HEK293T (cell line): ENCODE measurements at regions not wholly inside any gene's neighbourhood (a gene's known extent, or its start where the extent isn't known, plus 50 kb on each side); places are given as distances from the start of the nearest gene placed in this dataset.
"Not testable (repeated sequence)": the region's sequence is repeated elsewhere in the genome, so short reads cannot be mapped to it uniquely, and the experiment has no call there.

Experiments
- CTCF ChIA-PET: fragments of 350-600 bp; formaldehyde crosslinking; extraction: SDS; loops from one replicate; lab custom pipeline; 2021; ENCODE audit warnings: antibody characterized with exemption, inconsistent platforms; lab: Yijun Ruan, JAX
- POLR2A ChIA-PET: fragments of 350-600 bp; formaldehyde crosslinking; extraction: SDS; loops from one replicate; lab custom pipeline; 2020; ENCODE audit warnings: antibody characterized with exemption, inconsistent platforms; lab: Yijun Ruan, JAX
- DNase-seq: peaks from one replicate; pipeline ENCODE4 v3.0.0; 2012; ENCODE audit warnings: mixed read lengths; ENCODE audit errors: extremely low spot score
- ARNT ChIP-seq: fragments of 450-650 bp; IDR thresholded peaks from 2 replicates; pipeline ENCODE4 v1.6.1; 2017; ENCODE audit warnings: mild to moderate bottlenecking
- BHLHE40 ChIP-seq: fragments of 450-650 bp; IDR thresholded peaks from 2 replicates; pipeline ENCODE4 v1.6.1; 2016; ENCODE audit warnings: mild to moderate bottlenecking, moderate library complexity, borderline replicate concordance
- CTBP1 ChIP-seq: fragments of 450-650 bp; IDR thresholded peaks from 2 replicates; pipeline ENCODE4 v1.6.1; 2016; ENCODE audit warnings: borderline replicate concordance
- ELF4 ChIP-seq: fragments of 450-650 bp; IDR thresholded peaks from 2 replicates; pipeline ENCODE4 v1.6.1; 2017; ENCODE audit warnings: antibody characterized with exemption
- FOXA1 ChIP-seq: fragments of 450-650 bp; IDR thresholded peaks from 2 replicates; pipeline ENCODE4 v1.6.1; 2016; ENCODE audit warnings: mild to moderate bottlenecking
- FOXK2 ChIP-seq: fragments of 450-650 bp; IDR thresholded peaks from 2 replicates; pipeline ENCODE4 v1.6.1; 2016; ENCODE audit warnings: mild to moderate bottlenecking
- FOXM1 ChIP-seq: fragments of 450-650 bp; IDR thresholded peaks from 2 replicates; pipeline ENCODE4 v1.6.1; 2017; ENCODE audit warnings: mild to moderate bottlenecking, borderline replicate concordance
- HDGF ChIP-seq: fragments of 450-650 bp; IDR thresholded peaks from 2 replicates; pipeline ENCODE4 v1.6.1; 2017; ENCODE audit warnings: antibody characterized with exemption, borderline replicate concordance
- L3MBTL2 ChIP-seq: fragments of 450-650 bp; conservative IDR thresholded peaks from 2 replicates; pipeline ENCODE4 v1.6.1; 2016; ENCODE audit warnings: mild to moderate bottlenecking
- LEF1 ChIP-seq: fragments of 450-650 bp; IDR thresholded peaks from 2 replicates; pipeline ENCODE4 v1.6.1; 2017; ENCODE audit warnings: mild to moderate bottlenecking, borderline replicate concordance
- NFRKB ChIP-seq: fragments of 450-650 bp; IDR thresholded peaks from 2 replicates; pipeline ENCODE4 v1.6.1; 2016; ENCODE audit warnings: mild to moderate bottlenecking, moderate library complexity
- SP1 ChIP-seq: fragments of 450-650 bp; IDR thresholded peaks from 2 replicates; pipeline ENCODE4 v1.6.1; 2017
- SUZ12 ChIP-seq: fragments of 450-650 bp; IDR thresholded peaks from 2 replicates; pipeline ENCODE4 v1.6.1; 2016; ENCODE audit warnings: mild to moderate bottlenecking
- TARDBP ChIP-seq: fragments of 450-650 bp; IDR thresholded peaks from 2 replicates; pipeline ENCODE4 v1.6.1; 2016
- ZNF384 ChIP-seq: fragments of 450-650 bp; IDR thresholded peaks from 2 replicates; pipeline ENCODE4 v1.6.1; 2016
- TF ChIP-seq, protein P1 (sequence below): fragments of 450-650 bp; IDR thresholded peaks from 2 replicates; pipeline ENCODE4 v1.6.1; 2016

DNA sequence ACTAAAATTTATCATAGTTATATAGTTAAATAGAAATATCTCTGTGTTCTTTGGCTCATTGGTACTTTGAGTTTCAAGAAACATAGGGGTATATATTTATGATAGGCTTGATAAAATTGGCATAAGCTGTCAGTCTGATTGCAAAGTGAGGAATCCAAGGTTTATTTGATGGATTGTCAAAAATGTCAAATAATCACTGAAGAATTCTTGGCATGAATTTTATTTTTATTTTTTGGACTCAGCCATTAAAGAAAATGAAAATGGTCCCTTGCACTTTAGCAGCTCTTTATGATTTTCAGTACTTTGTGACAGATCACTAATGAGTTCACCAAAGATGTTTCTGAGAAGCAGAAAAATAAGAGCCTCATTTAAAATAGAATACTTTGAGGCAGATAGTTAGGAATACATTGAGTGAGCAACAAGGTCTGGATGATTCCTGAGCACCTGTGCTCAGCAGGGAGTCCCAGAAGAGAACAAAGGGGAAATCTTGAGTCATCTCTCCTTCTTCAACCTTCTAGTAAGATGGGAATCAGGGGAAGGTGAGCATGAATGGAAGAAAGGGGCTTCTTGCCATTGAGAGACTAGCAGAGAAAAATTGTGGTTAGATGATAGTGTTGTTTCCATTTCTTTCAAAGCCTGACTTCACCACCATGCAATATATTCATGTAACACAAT is 85.3 kb upstream of the VEPH1 start:
- no peak for TF ChIP-seq HDGF
- POLR2A ChIA-PET: no interaction called here
- no peak for DNase-seq
- CTCF ChIA-PET: interaction anchor here (0.5 kb wide), 1 partner anchor 490 kb away, joined by 3 read pairs; no protein-coding TSS in a partner anchor

- DNase-seq: no peak
- CTCF ChIA-PET: no interaction called here
- POLR2A ChIA-PET: no interaction called here
- TF ChIP-seq FOXK2 (no peak), SUZ12 (no peak)
Observed at GRCh38 chr3:157586293-157586692, 83.1 kb upstream of the VEPH1 start.

GRCh38 chr3:157585386-157585785 is 82.2 kb upstream of the VEPH1 start:
- no peak for DNase-seq
- ChIA-PET CTCF (no interaction called here), POLR2A (no interaction called here)
- TF ChIP-seq FOXK2: no peak
- no peak for TF ChIP-seq L3MBTL2
- TF ChIP-seq ARNT: no peak
- no peak for TF ChIP-seq TARDBP
- no peak for TF ChIP-seq BHLHE40
- TF ChIP-seq CTBP1: no peak
- no peak for TF ChIP-seq ZNF384
- no peak for TF ChIP-seq FOXM1
- no peak for TF ChIP-seq SP1
- TF ChIP-seq, protein P1, sequence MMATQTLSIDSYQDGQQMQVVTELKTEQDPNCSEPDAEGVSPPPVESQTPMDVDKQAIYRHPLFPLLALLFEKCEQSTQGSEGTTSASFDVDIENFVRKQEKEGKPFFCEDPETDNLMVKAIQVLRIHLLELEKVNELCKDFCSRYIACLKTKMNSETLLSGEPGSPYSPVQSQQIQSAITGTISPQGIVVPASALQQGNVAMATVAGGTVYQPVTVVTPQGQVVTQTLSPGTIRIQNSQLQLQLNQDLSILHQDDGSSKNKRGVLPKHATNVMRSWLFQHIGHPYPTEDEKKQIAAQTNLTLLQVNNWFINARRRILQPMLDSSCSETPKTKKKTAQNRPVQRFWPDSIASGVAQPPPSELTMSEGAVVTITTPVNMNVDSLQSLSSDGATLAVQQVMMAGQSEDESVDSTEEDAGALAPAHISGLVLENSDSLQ: no peak
- no peak for TF ChIP-seq NFRKB
- TF ChIP-seq FOXA1: no peak
- TF ChIP-seq SUZ12: no peak
- TF ChIP-seq LEF1: no peak
- no peak for TF ChIP-seq ELF4
- TF ChIP-seq HDGF: no peak

- TF ChIP-seq FOXA1: no peak
- no peak for TF ChIP-seq CTBP1
- TF ChIP-seq SP1: no peak
- TF ChIP-seq BHLHE40: no peak
- no peak for TF ChIP-seq HDGF
- TF ChIP-seq LEF1: no peak
- no peak for TF ChIP-seq SUZ12
- no peak for TF ChIP-seq NFRKB
- TF ChIP-seq FOXK2: no peak
- TF ChIP-seq FOXM1: no peak
- DNase-seq: no peak
- ChIA-PET POLR2A (no interaction called here), CTCF (interaction anchor here (0.6 to 1.5 kb wide), 3 partner anchors 10 to 371 kb away, joined by 3 to 4 read pairs (median 3); no protein-coding TSS in a partner anchor)
Observed at GRCh38 chr3:157582637-157582973, 79.4 kb upstream of the VEPH1 start.

- DNase-seq, POLR2A ChIA-PET: not testable (repeated sequence)
Observed at GRCh38 chr3:157581956-157582636, 78.9 kb upstream of the VEPH1 start.

DNA sequence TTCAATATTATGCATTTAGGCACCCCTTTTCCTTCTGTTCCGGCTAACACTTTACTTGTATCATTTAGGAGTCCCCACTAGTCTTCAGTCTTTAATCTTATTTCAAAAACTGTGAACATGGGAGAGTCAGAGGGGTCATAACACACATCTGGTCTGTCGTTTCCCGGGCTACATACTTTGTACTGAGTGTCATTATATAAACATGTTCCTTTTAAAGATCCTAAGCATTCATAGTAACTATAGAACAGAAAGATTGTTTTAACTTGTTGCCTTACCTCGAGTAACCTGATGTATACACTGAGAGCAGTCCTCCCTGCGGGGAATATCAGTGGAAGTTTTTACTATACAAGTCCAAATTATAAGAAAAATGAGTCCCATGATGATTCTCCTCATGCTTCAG is 78.2 kb upstream of the VEPH1 start:
- TF ChIP-seq HDGF (no peak), ZNF384 (no peak), NFRKB (no peak), SP1 (no peak), ARNT (no peak), FOXM1 (no peak), LEF1 (no peak), FOXK2 (no peak), CTBP1 (no peak), ELF4 (no peak)
- TF ChIP-seq, protein P1: no peak
- POLR2A ChIA-PET: no interaction called here
- CTCF ChIA-PET: no interaction called here
- DNase-seq: no peak

More at GRCh38 chr3:157581956-157582636, 78.9 kb upstream of the VEPH1 start:
- CTCF ChIA-PET: interaction anchor here (0.6 to 1.5 kb wide), 3 partner anchors 10 to 371 kb away, joined by 3 to 4 read pairs (median 3); no protein-coding TSS in a partner anchor

- CTCF ChIA-PET: no interaction called here
- TF ChIP-seq, protein P1: no peak
- no peak for TF ChIP-seq BHLHE40
- no peak for TF ChIP-seq ELF4
- no peak for TF ChIP-seq LEF1
- no peak for TF ChIP-seq ARNT
- TF ChIP-seq CTBP1: no peak
- TF ChIP-seq FOXA1: no peak
- TF ChIP-seq SUZ12: no peak
- no peak for TF ChIP-seq L3MBTL2
- no peak for TF ChIP-seq TARDBP
- no peak for TF ChIP-seq SP1
- TF ChIP-seq NFRKB: no peak
- no peak for TF ChIP-seq HDGF
- TF ChIP-seq ZNF384: no peak
- no peak for TF ChIP-seq FOXK2
- no peak for TF ChIP-seq FOXM1
- no peak for DNase-seq
- POLR2A ChIA-PET: no interaction called here
Observed at GRCh38 chr3:157578181-157578580, 75.0 kb upstream of the VEPH1 start.
